GM12875 (cell line): ENCODE measurements at regions not wholly inside any gene's neighbourhood (a gene's known extent, or its start where the extent isn't known, plus 50 kb on each side); places are given as distances from the start of the nearest gene placed in this dataset.

ENCODE experiments used
- H3K4me3 ChIP-seq: one replicate; pipeline ENCODE4 v1.5.1; 2011; ENCODE audit warnings: low read depth, low read length, control low read depth
- TF ChIP-seq, protein P1 (sequence below): IDR thresholded peaks from 2 replicates; pipeline ENCODE4 v1.5.1; 2011; ENCODE audit warnings: low read depth, mild to moderate bottlenecking, control low read depth, inconsistent platforms, low read length, moderate library complexity, borderline replicate concordance; ENCODE audit not compliant: insufficient read depth

DNA sequence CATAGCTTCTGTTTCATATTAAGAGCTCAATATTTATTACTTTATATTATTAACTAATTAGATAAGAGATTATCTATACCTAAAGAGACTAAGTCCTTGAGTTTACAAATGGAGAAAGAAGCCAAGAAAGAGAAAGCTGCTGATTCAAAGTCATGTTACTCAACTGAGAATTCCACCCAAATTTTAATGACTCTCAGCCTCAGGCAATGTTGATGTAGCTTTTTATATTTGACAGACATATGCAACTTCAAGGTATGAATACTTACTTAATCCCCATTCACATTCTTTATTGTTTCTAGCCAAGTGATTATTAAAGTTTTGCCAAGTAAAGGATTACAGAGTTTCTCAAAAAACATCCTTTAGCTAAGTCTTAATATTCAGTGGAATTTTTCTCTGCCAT lies 527.5 kb upstream of the NMUR2 start:
- TF ChIP-seq, protein P1, sequence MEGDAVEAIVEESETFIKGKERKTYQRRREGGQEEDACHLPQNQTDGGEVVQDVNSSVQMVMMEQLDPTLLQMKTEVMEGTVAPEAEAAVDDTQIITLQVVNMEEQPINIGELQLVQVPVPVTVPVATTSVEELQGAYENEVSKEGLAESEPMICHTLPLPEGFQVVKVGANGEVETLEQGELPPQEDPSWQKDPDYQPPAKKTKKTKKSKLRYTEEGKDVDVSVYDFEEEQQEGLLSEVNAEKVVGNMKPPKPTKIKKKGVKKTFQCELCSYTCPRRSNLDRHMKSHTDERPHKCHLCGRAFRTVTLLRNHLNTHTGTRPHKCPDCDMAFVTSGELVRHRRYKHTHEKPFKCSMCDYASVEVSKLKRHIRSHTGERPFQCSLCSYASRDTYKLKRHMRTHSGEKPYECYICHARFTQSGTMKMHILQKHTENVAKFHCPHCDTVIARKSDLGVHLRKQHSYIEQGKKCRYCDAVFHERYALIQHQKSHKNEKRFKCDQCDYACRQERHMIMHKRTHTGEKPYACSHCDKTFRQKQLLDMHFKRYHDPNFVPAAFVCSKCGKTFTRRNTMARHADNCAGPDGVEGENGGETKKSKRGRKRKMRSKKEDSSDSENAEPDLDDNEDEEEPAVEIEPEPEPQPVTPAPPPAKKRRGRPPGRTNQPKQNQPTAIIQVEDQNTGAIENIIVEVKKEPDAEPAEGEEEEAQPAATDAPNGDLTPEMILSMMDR, result no peak
- H3K4me3 ChIP-seq, result no peak overlapping the region

DNA sequence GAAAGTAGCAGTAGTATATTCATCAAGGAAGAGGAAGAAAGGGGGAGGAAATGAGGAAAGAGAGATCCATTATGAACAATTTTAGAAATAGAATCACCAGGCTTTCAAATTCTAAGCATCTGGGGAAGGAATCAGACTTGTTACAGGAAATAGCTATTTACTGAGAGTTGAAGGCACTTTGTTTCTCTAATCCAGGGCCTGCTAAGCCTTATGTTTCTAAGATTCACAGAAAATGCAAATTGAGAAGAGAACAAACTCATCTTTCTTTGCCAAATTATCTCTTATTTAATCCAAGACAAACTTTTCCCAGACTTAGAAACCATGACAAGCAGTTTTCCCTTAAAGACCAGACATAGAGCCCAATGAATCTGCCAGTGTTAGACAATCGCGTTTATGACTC lies 528.0 kb upstream of the NMUR2 start:
- H3K4me3 ChIP-seq, result no peak overlapping the region
- TF ChIP-seq, protein P1, result no peak

DNA sequence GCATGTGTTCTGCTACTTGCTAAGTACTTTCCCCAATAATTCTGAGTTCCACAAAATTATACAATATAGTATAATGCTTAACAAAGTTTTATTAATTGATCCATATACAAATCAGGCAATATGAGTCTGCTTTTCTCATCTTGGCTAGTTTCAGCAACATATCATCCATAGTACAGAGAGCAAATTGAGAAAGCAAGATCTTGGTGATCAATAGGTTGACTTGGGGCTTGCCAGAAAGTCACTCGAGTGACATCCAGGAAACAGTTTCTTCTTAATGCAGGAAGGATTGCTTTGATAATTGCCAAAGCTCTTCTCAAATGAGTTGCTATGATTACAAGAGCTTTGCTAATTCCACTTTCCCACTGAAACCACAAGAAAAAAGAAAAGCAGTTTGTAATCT lies 533.6 kb upstream of the NMUR2 start:
- TF ChIP-seq, protein P1, result no peak
- H3K4me3 ChIP-seq, result no peak overlapping the region

DNA sequence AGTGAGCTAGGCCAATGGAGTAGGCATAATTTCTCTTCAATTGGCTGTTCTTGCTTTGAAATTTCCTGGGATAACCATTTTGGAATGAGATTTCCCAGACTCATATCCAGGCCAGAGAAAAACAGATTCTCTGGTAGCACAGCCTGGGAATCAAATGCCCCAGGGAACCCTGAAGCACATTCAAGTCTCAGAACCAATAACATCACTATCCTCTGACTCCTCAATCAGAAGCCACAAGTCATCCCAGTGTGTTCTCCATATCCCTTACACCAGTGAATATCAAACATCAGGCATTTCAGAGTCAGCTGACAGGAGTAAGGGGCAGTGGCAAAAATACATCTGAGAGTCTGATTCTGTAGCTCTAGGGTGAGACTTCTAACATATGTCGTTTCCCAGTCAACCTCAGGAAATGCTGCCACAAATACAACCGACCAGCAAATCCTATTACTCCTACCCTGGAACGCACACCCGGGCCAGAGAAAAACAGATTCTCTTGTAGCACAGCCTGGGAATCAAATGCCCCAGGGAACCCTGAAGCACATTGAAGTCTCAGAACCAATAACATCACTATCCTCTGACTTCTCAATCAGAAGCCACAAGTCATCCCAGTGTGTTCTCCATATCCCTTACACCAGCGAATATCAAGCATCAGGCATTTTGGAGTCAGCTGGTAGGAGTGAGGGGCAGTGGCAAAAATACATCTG lies 537.7 kb upstream of the NMUR2 start:
- TF ChIP-seq, protein P1, result no peak
- no peak overlapping the region for H3K4me3 ChIP-seq

DNA sequence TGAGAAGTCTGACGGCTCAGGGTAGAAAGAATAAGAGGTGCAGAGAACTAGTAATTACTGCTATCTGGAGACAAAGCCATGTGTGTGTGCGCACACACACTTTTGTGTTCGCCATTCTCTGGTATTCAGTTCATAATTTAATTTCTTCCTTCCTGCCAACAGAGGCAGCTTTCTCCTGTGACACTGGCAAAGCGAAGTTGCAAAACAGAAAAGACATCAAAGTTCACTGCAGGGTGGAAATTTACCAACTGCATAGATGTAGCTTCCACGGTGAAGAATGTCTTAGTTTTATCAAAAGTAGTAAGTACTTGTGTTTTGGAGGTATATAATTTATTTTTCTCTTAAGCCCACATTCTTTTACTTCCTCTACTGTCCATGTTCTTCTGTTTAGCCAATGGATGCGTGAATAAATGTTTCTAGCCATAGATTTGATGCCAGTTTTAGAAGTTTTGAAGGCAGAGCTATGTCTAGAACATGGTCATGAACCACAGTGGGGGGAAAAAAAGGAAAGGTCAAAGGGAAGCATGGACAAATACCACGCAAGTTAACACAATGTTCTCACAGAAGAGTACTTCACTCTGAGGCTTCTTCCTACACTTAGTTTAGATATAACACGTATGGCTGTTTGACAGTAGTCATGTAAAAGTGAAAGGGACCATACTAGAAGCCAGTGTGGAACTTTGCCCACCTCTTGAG lies 536.5 kb upstream of the GRIA1 start:
- no peak overlapping the region for H3K4me3 ChIP-seq
- TF ChIP-seq, protein P1, result no peak

DNA sequence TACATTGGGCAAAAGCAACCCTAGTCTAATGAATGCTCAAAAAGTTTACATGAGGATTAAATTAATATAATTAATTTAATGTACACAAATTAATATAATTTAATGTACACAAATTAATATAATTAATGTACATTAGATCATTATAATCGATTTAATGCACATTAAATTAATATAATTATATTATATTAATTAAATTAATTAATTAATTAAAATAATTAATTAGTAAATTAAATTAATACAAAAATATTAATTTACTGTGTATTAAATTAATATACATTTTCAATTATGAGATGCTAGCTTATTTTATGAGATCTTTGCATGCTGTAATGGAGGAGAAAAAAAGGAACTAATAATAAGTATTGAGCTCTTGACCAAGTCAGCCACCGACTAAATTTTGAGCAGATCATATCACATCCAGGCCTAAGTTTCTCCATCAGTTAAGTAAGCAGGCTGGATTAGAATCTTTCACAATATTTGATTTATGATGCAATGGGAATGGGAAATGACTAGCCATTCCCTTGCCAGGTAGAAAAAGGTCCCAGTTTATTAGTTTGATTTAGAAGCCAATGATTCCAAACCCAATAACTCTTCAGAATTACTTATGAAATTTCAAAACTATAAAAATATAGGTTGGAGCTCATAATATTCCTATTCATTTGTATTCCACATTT lies 533.4 kb upstream of the GRIA1 start:
- TF ChIP-seq, protein P1, result no peak
- no peak overlapping the region for H3K4me3 ChIP-seq
